Thyroid gland (tissue), 4 donors: ENCODE measurements at regions not wholly inside any gene's neighbourhood (a gene's known extent, or its start where the extent isn't known, plus 50 kb on each side); places are given as distances from the start of the nearest gene placed in this dataset.

Source experiments
- CTCF ChIP-seq, 6 experiments: fragments of 200-600 bp in 3 of 6; fragments of 450-650 bp in 3 of 6; sonication (generic) in 3 of 6; IDR thresholded peaks; one replicate each; pipeline ENCODE4 v1.5.1; 2016 to 2019; ENCODE audit warnings: antibody characterized with exemption in 6 of 6, mild to moderate bottlenecking in 2 of 6, inconsistent platforms in 1 of 6, moderate library complexity in 1 of 6
- POLR2A ChIP-seq, 2 donors: fragments of 450-650 bp; IDR thresholded peaks; one replicate each; pipeline ENCODE4 v1.6.1; 2017; ENCODE audit warnings: antibody characterized with exemption in 2 of 2, mild to moderate bottlenecking in 2 of 2, moderate library complexity in 1 of 2

DNA sequence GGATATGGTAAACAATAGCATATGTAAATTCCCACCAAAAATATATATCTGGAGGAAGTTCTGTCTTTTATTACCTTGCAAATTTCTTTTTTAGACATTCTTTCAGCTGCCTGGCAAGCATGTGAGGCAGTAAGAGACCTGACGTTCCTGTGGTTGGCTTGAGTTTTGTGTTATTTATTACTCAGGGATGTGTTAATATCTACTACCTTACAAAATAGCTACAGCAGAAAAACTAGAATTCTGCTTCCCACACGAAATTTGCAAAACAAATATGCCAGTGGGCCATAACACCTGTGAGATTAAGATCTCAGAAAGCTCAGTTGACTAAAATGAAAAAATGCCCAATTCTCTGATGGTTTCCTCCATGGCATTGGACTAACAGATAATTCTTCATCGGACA lies 274.2 kb downstream of the TMEM167A start:
- no peak for TF ChIP-seq CTCF (IDR thresholded peaks at IDR 0.05)
- no peak for TF ChIP-seq POLR2A (IDR thresholded peaks at IDR 0.05)
